GM23248 (cell line): ENCODE measurements at regions not wholly inside any gene's neighbourhood (a gene's known extent, or its start where the extent isn't known, plus 50 kb on each side); places are given as distances from the start of the nearest gene placed in this dataset.

Experiments used
- DNase-seq: peaks from one replicate; pipeline ENCODE4 v3.0.0-alpha.2; 2015
- H2AFZ ChIP-seq: fragments of 200-600 bp; sonication (generic); 2 replicates; pipeline ENCODE4 v1.6.1; 2016; ENCODE audit warnings: antibody characterized with exemption
- H3F3A ChIP-seq: fragments of 200-600 bp; sonication (generic); 2 replicates; pipeline ENCODE4 v1.6.1; 2016; ENCODE audit warnings: mild to moderate bottlenecking, antibody characterized with exemption, mixed run types; ENCODE audit not compliant: insufficient read depth
- H3K27ac ChIP-seq: fragments of 200-600 bp; sonication (generic); 2 replicates; pipeline ENCODE4 v1.5.1; 2016; ENCODE audit warnings: mild to moderate bottlenecking
- H3K27me3 ChIP-seq: fragments of 200-600 bp; sonication (generic); replicated peaks from 2 replicates; pipeline ENCODE4 v1.6.1; 2016; ENCODE audit warnings: mild to moderate bottlenecking; ENCODE audit not compliant: insufficient read depth
- H3K36me3 ChIP-seq: fragments of 200-600 bp; sonication (generic); 2 replicates; pipeline ENCODE4 v1.6.1; 2016; ENCODE audit warnings: low read depth, mild to moderate bottlenecking
- H3K4me1 ChIP-seq: fragments of 200-600 bp; sonication (generic); 2 replicates; pipeline ENCODE4 v1.6.1; 2016; ENCODE audit warnings: mild to moderate bottlenecking; ENCODE audit not compliant: insufficient read depth
- H3K4me2 ChIP-seq: fragments of 200-600 bp; sonication (generic); one replicate; pipeline ENCODE4 v1.6.1; 2016; ENCODE audit warnings: mild to moderate bottlenecking; ENCODE audit not compliant: unreplicated experiment
- H3K4me3 ChIP-seq: fragments of 200-600 bp; sonication (generic); 2 replicates; pipeline ENCODE4 v1.5.1; 2016; ENCODE audit warnings: mild to moderate bottlenecking
- H3K79me2 ChIP-seq: fragments of 200-600 bp; sonication (generic); 2 replicates; pipeline ENCODE4 v1.6.1; 2016; ENCODE audit warnings: mild to moderate bottlenecking; ENCODE audit not compliant: insufficient read depth
- H3K9ac ChIP-seq: fragments of 200-600 bp; sonication (generic); 2 replicates; pipeline ENCODE4 v1.6.1; 2016; ENCODE audit warnings: mild to moderate bottlenecking
- H3K9me2 ChIP-seq: fragments of 200-600 bp; sonication (generic); 2 replicates; pipeline ENCODE4 v1.6.1; 2016; ENCODE audit warnings: mixed run types, mild to moderate bottlenecking, moderate library complexity; ENCODE audit not compliant: insufficient read depth
- H3K9me3 ChIP-seq: fragments of 200-600 bp; sonication (generic); one replicate; pipeline ENCODE4 v1.6.1; 2017; ENCODE audit warnings: low read depth
- H4K20me1 ChIP-seq: fragments of 200-600 bp; sonication (generic); 2 replicates; pipeline ENCODE4 v1.6.0; 2016; ENCODE audit not compliant: insufficient read depth
- EZH2 ChIP-seq: fragments of 200-600 bp; sonication (generic); IDR thresholded peaks from 2 replicates; pipeline ENCODE4 v1.6.1; 2018; ENCODE audit warnings: antibody characterized with exemption, mild to moderate bottlenecking; ENCODE audit not compliant: insufficient read depth, poor library complexity, severe bottlenecking
- EZH2phosphoT487 ChIP-seq: fragments of 200-600 bp; sonication (generic); IDR thresholded peaks from 2 replicates; pipeline ENCODE4 v1.6.1; 2018; ENCODE audit warnings: antibody characterized with exemption, moderate library complexity, mild to moderate bottlenecking, low read depth; ENCODE audit not compliant: insufficient read depth
- WGBS, 2 experiments: methylation state at CpG; one replicate each; pipeline ENCODE4 v1.1.6; 2015 to 2017; ENCODE audit warnings: low lambda C conversion rate in 2 of 2, low coverage in 1 of 2; ENCODE audit errors: missing lambda C conversion rate in 2 of 2; 5-methylcytosine and 5-hydroxymethylcytosine counted together
- in situ Hi-C: fragments of 300-500 bp; cut with MboI; formaldehyde crosslinking; loops from 2 replicates; pipeline ENCODE4 v1.15.0; 2020

GRCh38 chr10:83849150-83849549, 290.2 kb upstream of the GHITM start:
- in situ Hi-C loops, result no loop called here
- no peak for TF ChIP-seq EZH2phosphoT487
- no peak for TF ChIP-seq EZH2
- Histone ChIP-seq H3K4me3 (no peak overlapping the region), H3K4me1 (no peaks in the 10 kb centered on the region), H3K27me3 (no peaks in the 10 kb centered on the region), H3K4me2 (no peak overlapping the region), H3K9ac (no peak overlapping the region), H3K9me2 (no peaks in the 10 kb centered on the region), H3K27ac (no peak overlapping the region), H3F3A (no peaks in the 10 kb centered on the region), H2AFZ (no peak overlapping the region), H4K20me1 (no peaks in the 10 kb centered on the region), H3K36me3 (no peaks in the 10 kb centered on the region), H3K9me3 (no peaks in the 10 kb centered on the region), H3K79me2 (no peaks in the 10 kb centered on the region)
- no peak for DNase-seq

GRCh38 chr10:83852146-83852545, 287.2 kb upstream of the GHITM start:
- Histone ChIP-seq H3K4me1 (no peaks in the 10 kb centered on the region), H3K27ac (no peak overlapping the region), H3K36me3 (no peaks in the 10 kb centered on the region), H3K9me3 (no peaks in the 10 kb centered on the region), H3K9ac (no peak overlapping the region), H3K4me2 (no peak overlapping the region), H3K79me2 (no peaks in the 10 kb centered on the region), H3K9me2 (no peaks in the 10 kb centered on the region), H3K4me3 (no peak overlapping the region), H3K27me3 (no peaks in the 10 kb centered on the region), H3F3A (no peaks in the 10 kb centered on the region), H2AFZ (no peak overlapping the region), H4K20me1 (no peaks in the 10 kb centered on the region)
- in situ Hi-C loops, result no loop called here
- whole genome bisulfite sequencing, 2 experiments, result 34 to 47% methylated on average over 1 of the region's 1 CpG
- TF ChIP-seq EZH2 (no peak), EZH2phosphoT487 (no peak)
- no peak for DNase-seq

GRCh38 chr10:83862723-83863122, 276.6 kb upstream of the GHITM start:
- no peaks in the 10 kb centered on the region for H3K4me1 ChIP-seq
- no peaks in the 10 kb centered on the region for H3F3A ChIP-seq
- H3K36me3 ChIP-seq, result no peaks in the 10 kb centered on the region
- H3K9me3 ChIP-seq, result no peaks in the 10 kb centered on the region
- no peak overlapping the region for H3K9ac ChIP-seq
- no peak for DNase-seq
- no peak overlapping the region for H3K4me2 ChIP-seq
- TF ChIP-seq EZH2phosphoT487 (no peak), EZH2 (no peak)
- no peaks in the 10 kb centered on the region for H3K27me3 ChIP-seq
- no peaks in the 10 kb centered on the region for H4K20me1 ChIP-seq
- no peak overlapping the region for H3K4me3 ChIP-seq
- H3K79me2 ChIP-seq, result no peaks in the 10 kb centered on the region
- no peak overlapping the region for H2AFZ ChIP-seq
- in situ Hi-C loops, result no loop called here
- H3K27ac ChIP-seq, result no peak overlapping the region
- H3K9me2 ChIP-seq, result no peaks in the 10 kb centered on the region

GRCh38 chr10:83863283-83863966, 275.9 kb upstream of the GHITM start:
- Histone ChIP-seq H3K4me1 (no peaks in the 10 kb centered on the region), H3K4me2 (no peak overlapping the region), H3K79me2 (no peaks in the 10 kb centered on the region), H2AFZ (no peak overlapping the region), H3K9me2 (no peaks in the 10 kb centered on the region), H3K9me3 (no peaks in the 10 kb centered on the region), H3K9ac (no peak overlapping the region), H3F3A (no peaks in the 10 kb centered on the region), H3K36me3 (no peaks in the 10 kb centered on the region), H3K27ac (no peak overlapping the region), H3K27me3 (no peaks in the 10 kb centered on the region), H3K4me3 (no peak overlapping the region), H4K20me1 (no peaks in the 10 kb centered on the region)
- in situ Hi-C loops, result no loop called here
- WGBS, 2 experiments, result 45 to 50% methylated on average over 7 of the region's 7 CpGs
- DNase-seq, result no peak
- TF ChIP-seq EZH2 (no peak), EZH2phosphoT487 (no peak)

GRCh38 chr10:83869898-83870297, 269.4 kb upstream of the GHITM start:
- Histone ChIP-seq H3K27ac (no peak overlapping the region), H3K4me2 (no peak overlapping the region), H3K27me3 (no peaks in the 10 kb centered on the region), H3K9ac (no peak overlapping the region), H4K20me1 (no peaks in the 10 kb centered on the region), H3K79me2 (no peaks in the 10 kb centered on the region), H3F3A (no peaks in the 10 kb centered on the region), H3K9me3 (no peaks in the 10 kb centered on the region), H2AFZ (no peak overlapping the region), H3K4me3 (no peak overlapping the region), H3K36me3 (no peaks in the 10 kb centered on the region), H3K4me1 (no peaks in the 10 kb centered on the region), H3K9me2 (no peaks in the 10 kb centered on the region)
- TF ChIP-seq EZH2phosphoT487 (no peak), EZH2 (no peak)
- DNase-seq, result no peak
- WGBS, 2 experiments, result 27 to 51% methylated on average over 6 of the region's 6 CpGs
- in situ Hi-C loops, result no loop called here
